ENCODE measurements at regions not wholly inside any gene's neighbourhood (a gene's known extent, or its start where the extent isn't known, plus 50 kb on each side); places are given as distances from the start of the nearest gene placed in this dataset.

DNA sequence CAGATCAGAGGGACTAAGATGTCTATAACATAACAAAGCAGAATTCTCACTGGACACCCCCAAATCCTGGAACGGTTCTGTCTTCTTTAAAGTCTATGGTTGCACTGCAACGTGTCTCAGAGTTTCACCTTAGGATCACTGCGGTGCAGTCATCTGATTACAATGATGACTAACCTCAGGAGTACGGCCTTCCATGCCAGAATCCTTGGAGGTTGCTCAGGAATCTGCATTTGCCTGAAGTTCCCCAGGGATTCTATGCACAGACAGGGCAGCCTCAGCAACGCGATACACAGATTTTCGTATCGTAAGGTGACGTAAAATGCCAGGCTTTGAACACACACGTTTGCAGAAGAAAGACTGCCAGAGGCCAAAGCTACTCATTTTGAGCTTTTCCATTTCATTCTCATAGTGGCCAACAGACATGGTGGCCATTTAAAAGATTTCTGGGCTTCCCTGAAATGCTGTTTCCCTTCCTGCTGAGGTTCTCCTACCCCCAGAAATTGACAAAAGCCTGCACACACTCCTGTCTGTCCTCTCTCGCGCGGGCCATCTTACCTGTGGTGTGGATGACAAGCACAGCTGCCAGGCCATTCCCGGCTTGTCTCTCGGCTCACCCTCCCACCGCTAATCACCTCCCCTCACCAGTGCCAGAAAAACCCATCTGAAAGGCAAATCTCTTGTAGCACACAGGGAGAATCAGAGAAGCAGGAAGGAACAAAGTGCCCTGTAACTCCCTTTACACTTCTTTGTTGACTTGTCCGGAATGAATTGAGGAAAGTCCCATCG is 148.8 kb downstream of the ACKR3 start:
- TF ChIP-seq, protein P1, sequence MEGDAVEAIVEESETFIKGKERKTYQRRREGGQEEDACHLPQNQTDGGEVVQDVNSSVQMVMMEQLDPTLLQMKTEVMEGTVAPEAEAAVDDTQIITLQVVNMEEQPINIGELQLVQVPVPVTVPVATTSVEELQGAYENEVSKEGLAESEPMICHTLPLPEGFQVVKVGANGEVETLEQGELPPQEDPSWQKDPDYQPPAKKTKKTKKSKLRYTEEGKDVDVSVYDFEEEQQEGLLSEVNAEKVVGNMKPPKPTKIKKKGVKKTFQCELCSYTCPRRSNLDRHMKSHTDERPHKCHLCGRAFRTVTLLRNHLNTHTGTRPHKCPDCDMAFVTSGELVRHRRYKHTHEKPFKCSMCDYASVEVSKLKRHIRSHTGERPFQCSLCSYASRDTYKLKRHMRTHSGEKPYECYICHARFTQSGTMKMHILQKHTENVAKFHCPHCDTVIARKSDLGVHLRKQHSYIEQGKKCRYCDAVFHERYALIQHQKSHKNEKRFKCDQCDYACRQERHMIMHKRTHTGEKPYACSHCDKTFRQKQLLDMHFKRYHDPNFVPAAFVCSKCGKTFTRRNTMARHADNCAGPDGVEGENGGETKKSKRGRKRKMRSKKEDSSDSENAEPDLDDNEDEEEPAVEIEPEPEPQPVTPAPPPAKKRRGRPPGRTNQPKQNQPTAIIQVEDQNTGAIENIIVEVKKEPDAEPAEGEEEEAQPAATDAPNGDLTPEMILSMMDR (IDR thresholded peaks at IDR 0.05; ENCODE audit: low read depth, low read length) = no peak
- no peak overlapping the region for H3K4me3 ChIP-seq (ENCODE audit: low read depth, low read length)

DNA sequence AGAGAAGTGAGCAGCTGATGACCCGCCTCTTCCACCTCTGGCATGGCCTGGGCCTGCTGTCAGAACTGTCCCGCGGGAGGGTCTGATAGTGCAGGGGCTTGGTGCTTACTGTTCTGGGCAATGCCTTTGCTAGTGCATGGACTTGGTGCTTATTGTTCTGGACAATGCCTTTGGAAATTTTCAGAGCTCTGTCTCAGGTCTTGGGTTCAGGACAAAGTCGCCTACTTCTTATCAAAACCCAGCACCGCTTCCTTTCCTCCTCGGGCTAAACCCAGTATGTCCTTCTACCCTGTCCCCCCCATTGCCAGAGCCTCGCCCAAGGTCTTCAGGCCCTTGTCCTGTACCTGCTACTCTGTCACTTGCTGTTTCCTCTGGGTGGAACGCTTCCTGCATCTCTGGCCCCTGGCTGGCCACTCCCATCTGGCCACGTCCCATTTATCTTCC is 149.6 kb downstream of the ACKR3 start:
- no peak overlapping the region for H3K4me3 ChIP-seq (ENCODE audit: low read depth, low read length)
- TF ChIP-seq, protein P1 (IDR thresholded peaks at IDR 0.05; ENCODE audit: low read depth, low read length) = no peak

DNA sequence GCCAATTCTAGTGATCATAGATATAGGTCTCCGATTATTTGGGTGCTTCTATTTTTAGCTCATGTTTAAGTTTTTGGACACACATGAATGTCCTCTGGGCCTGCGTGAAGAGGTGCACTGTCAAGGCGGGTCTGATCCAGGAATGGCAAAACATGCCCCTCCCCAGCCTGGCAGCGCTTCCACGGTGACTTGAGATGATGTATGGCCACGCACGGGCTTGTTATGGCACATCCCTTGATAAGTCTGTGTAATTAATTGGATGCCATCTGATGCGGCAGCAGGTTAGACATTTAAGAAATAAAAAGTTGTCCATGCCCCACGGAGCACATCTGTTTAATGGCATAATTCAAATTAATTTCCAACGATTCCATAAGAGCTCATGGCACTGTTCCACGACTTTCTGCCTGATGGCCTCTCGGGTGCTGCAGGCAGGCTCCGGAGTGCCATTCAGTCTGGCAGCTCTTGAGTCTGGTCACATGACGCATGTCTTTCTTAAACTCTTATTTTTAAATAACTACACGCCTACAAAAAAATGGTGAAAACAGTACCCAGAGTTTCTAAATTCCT is 151.4 kb downstream of the ACKR3 start:
- H3K4me3 ChIP-seq (ENCODE audit: low read depth, low read length) = no peak overlapping the region
- TF ChIP-seq, protein P1 (IDR thresholded peaks at IDR 0.05; ENCODE audit: low read depth, low read length) = no peak

DNA sequence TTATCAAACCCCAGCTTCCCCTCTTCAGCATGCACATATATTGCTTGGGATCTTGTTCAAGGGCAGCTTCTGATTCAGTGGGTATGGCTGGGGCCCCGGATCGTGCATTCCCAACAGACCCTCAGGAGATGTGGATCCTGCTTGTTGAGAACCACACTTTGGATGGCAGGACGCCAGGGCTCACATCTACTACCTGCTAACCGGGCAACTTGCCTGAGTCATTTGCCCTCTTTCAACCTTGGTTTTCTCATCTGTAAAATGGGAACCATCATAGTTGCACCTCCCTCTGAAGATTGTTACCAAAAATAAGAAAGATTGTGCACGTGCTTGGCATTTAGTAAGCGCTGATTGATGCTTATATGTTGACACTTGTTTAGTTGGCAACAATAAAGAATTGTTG is 154.6 kb downstream of the ACKR3 start:
- H3K4me3 ChIP-seq (ENCODE audit: low read depth, low read length) = no peak overlapping the region
- TF ChIP-seq, protein P1 (IDR thresholded peaks at IDR 0.05; ENCODE audit: low read depth, low read length) = no peak

DNA sequence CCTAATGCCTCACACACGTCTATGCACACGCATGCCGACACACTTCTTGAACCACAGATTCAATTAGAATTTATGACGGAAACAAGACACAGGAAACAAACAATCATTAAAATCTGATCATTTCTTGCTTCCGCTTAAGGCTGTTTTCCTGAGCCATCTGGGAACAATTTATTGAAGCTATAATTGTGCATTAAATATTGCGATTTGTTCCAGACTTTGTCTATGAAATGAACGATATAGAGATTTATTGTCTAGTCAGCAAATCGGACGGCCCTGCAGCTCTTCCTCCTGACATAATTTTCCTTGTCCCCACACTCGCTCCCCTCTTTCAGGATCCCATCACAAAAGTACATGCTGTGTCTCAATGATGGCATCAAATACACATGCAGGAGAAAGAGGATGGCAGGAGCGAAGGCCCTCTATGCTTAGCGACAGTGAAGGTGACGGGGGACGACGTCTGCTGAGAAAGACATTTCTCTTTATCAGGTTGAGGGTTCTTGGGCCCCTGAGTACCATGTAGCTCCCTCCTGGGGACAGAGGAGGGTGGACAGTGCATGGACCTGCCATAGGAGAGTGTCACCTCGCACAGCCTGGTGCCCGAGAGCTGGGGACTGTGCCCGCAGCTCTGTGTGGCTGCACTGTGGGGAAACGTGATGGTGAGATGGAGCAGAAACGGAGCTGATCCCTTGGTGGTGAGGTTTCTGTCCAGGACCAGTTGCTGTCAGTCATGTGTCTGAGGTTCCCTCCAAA is 157.3 kb downstream of the ACKR3 start:
- TF ChIP-seq, protein P1 (IDR thresholded peaks at IDR 0.05; ENCODE audit: low read depth, low read length) = no peak
- H3K4me3 ChIP-seq (ENCODE audit: low read depth, low read length) = no peak overlapping the region

DNA sequence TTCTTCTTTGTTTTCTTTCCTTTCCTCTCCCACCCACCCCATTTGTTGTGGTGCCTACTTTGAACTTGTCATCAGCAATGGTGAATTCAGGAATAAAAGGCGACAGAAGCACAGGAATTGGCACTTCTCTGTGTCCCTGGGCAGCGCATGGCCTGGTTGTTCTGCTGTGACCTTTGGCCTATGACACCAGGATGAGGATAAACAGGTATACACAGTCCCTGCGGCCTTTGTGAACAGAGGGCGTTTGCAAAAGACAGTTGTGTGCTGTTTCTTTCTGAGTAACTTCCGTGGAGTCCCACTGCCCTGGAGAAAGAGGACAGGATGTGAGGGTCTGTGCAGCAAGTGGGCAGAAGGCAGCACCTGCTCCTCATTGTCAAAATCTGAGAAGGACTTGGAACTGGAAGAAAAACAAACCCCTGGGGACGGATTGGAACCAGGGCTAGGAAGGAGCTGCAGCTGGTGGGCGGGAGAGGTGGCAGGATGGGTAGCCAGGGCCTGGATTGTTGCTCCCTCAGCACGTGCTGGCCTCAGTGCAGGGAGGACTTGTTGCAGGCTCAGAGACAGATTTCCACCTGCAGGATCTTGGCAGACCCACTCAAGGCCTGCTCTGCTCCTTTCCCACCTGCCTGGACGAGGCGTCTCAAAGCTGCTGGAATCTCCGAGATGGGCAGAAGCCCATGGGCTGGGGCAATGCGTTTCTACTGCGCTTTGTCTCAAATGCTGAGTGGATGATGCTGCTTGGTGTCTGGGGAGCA is 159.5 kb downstream of the ACKR3 start:
- no peak overlapping the region for H3K4me3 ChIP-seq (ENCODE audit: low read depth, low read length)
- TF ChIP-seq, protein P1 (IDR thresholded peaks at IDR 0.05; ENCODE audit: low read depth, low read length) = no peak

Measured in WI38 (cell line).